OCI-LY3 (cell line): ENCODE measurements at regions not wholly inside any gene's neighbourhood (a gene's known extent, or its start where the extent isn't known, plus 50 kb on each side); places are given as distances from the start of the nearest gene placed in this dataset.

ENCODE experiments used
- H2AFZ ChIP-seq: fragments of 200-600, 300-600 bp; shearing (Covaris generic); 2 replicates; pipeline ENCODE4 v1.6.0; 2014; ENCODE audit warnings: antibody characterized with exemption, low read depth, low read length
- H3K27ac ChIP-seq: fragments of 200-600, 300-600 bp; sonication (generic); 2 replicates; pipeline ENCODE4 v1.5.1; 2014; ENCODE audit warnings: mild to moderate bottlenecking, low read length, moderate library complexity, mixed read lengths
- H3K27me3 ChIP-seq: fragments of 200-600, 300-600 bp; sonication (generic); 2 replicates; pipeline ENCODE4 v1.6.1; 2014; ENCODE audit warnings: low read depth, low read length, mixed read lengths
- H3K36me3 ChIP-seq: fragments of 200-600, 300-600 bp; sonication (generic); replicated peaks from 2 replicates; pipeline ENCODE3; 2014; ENCODE audit warnings: low read depth, low read length, mixed read lengths
- H3K4me1 ChIP-seq: fragments of 300-600, 200-600 bp; sonication (generic); 2 replicates; pipeline ENCODE4 v1.6.1; 2014; ENCODE audit warnings: low read length, mixed read lengths
- H3K4me2 ChIP-seq: fragments of 200-600, 300-600 bp; sonication (generic); 2 replicates; pipeline ENCODE4 v1.6.1; 2014; ENCODE audit warnings: low read length, mixed read lengths
- H3K4me3 ChIP-seq: fragments of 300-600, 200-600 bp; sonication (generic); 2 replicates; pipeline ENCODE4 v1.5.1; 2014; ENCODE audit warnings: antibody characterized with exemption, mild to moderate bottlenecking, low read length, moderate library complexity
- H3K79me2 ChIP-seq: fragments of 300-600, 200-600 bp; shearing (Covaris generic); 2 replicates; pipeline ENCODE4 v1.6.1; 2014; ENCODE audit warnings: mild to moderate bottlenecking, low read length, mixed read lengths
- H3K9ac ChIP-seq: fragments of 300-600, 200-600 bp; shearing (Covaris generic); 2 replicates; pipeline ENCODE4 v1.6.0; 2014; ENCODE audit warnings: mild to moderate bottlenecking, low read length, moderate library complexity
- H3K9me3 ChIP-seq: fragments of 200-600, 300-600 bp; shearing (Covaris generic); 2 replicates; pipeline ENCODE4 v1.6.1; 2014; ENCODE audit warnings: low read length, mixed read lengths; ENCODE audit not compliant: insufficient read depth
- H4K20me1 ChIP-seq: fragments of 200-600, 300-600 bp; sonication (generic); 2 replicates; pipeline ENCODE4 v1.6.1; 2016; ENCODE audit warnings: low read length, mixed read lengths; ENCODE audit not compliant: insufficient read depth
- EZH2phosphoT487 ChIP-seq: fragments of 200-600 bp; shearing (Covaris generic); IDR thresholded peaks from 2 replicates; pipeline ENCODE4 v1.6.1; 2018; ENCODE audit warnings: antibody characterized with exemption, mixed run types, low read depth
- TF ChIP-seq, protein P1 (sequence below): fragments of 200-600, 300-600 bp; sonication (generic); IDR thresholded peaks from 2 replicates; pipeline ENCODE4 v1.5.1; 2014; ENCODE audit warnings: antibody characterized with exemption, low read length, low read depth

DNA sequence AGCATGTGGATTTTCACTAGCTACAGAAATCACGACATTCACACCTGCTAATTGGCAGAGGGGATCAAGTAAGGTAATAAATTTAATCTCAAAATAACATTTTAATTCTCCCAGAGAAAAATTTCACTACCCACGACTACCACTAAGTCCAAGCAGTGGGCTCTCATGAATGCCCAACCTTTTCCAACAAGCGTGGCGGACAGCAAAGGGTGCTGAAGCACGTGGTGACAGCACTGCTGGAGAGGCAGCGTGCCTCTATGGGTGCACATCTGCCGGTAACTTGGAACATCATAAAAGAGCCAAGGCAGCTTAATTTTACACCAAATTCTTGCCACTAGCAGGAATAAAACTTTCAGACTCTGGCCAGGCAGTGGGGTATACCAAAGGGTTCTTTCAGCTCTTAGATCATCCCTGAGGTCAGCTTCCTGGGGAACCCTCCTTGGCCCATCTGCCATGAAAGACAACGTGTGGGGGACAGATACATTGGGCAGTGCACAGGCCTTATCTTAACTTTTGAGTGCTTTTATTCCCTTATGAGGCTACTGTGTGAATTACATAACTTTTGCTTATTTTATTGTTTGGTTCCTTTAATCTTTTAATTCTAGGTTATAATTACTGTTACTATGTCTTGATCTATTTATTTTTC is 206.7 kb upstream of the KCTD7 start:
- Histone ChIP-seq H4K20me1 (no peaks in the 10 kb centered on the region), H3K79me2 (no peaks in the 10 kb centered on the region), H3K4me3 (no peak overlapping the region), H3K27ac (no peak overlapping the region), H3K9ac (no peak overlapping the region), H3K36me3 (no peaks in the 10 kb centered on the region), H3K4me1 (no peaks in the 10 kb centered on the region), H3K9me3 (no peaks in the 10 kb centered on the region), H3K4me2 (no peak overlapping the region), H2AFZ (no peak overlapping the region), H3K27me3 (no peaks in the 10 kb centered on the region)
- TF ChIP-seq EZH2phosphoT487, result no peak
- TF ChIP-seq, protein P1, sequence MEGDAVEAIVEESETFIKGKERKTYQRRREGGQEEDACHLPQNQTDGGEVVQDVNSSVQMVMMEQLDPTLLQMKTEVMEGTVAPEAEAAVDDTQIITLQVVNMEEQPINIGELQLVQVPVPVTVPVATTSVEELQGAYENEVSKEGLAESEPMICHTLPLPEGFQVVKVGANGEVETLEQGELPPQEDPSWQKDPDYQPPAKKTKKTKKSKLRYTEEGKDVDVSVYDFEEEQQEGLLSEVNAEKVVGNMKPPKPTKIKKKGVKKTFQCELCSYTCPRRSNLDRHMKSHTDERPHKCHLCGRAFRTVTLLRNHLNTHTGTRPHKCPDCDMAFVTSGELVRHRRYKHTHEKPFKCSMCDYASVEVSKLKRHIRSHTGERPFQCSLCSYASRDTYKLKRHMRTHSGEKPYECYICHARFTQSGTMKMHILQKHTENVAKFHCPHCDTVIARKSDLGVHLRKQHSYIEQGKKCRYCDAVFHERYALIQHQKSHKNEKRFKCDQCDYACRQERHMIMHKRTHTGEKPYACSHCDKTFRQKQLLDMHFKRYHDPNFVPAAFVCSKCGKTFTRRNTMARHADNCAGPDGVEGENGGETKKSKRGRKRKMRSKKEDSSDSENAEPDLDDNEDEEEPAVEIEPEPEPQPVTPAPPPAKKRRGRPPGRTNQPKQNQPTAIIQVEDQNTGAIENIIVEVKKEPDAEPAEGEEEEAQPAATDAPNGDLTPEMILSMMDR, result no peak

DNA sequence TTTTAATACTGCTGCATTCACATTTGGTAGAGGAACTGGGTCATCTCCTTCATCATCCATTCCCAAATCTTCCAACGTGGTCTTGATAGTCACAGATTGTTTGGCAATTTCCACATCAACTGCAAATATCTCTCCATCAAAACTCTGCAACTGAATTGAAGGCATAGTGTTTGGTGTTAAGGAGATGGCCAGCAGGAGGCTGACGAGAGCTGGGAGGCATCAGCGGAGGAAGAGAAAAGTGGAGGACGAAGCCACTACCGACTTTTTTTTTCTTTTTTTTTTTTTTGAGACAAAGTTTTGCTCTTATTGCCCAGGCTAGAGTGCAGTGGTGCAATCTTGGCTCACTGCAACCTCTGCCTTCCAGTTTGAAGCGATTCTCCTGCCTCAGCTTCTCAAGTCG is 205.0 kb upstream of the KCTD7 start:
- no peaks in the 10 kb centered on the region for H4K20me1 ChIP-seq
- no peaks in the 10 kb centered on the region for H3K4me1 ChIP-seq
- no peak overlapping the region for H3K4me2 ChIP-seq
- H3K4me3 ChIP-seq, result no peak overlapping the region
- no peak overlapping the region for H3K27ac ChIP-seq
- H3K9ac ChIP-seq, result no peak overlapping the region
- no peak overlapping the region for H2AFZ ChIP-seq
- H3K36me3 ChIP-seq, result no peaks in the 10 kb centered on the region
- H3K27me3 ChIP-seq, result no peaks in the 10 kb centered on the region
- no peaks in the 10 kb centered on the region for H3K9me3 ChIP-seq
- no peaks in the 10 kb centered on the region for H3K79me2 ChIP-seq
- TF ChIP-seq EZH2phosphoT487, result no peak
- TF ChIP-seq, protein P1, result no peak

DNA sequence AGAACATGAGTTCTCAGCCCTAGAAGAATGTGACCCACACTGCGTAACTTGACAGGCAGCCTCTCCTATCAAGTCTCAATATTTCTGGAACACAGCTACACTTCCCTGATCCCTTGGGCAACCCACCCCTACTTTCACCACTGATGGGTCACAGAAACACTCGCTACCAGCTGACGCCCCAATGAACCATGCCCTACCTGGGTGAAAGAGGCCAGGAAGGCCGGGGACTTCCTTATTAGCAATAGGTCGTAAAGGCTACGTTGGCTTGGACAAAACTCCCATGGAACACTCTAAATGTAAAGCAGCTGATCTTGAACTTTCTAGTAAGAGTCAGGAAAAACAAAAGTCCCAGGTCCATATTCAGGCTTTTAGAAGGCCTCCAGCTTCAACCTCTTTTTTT is 202.3 kb upstream of the KCTD7 start:
- no peak overlapping the region for H3K27ac ChIP-seq
- H4K20me1 ChIP-seq, result no peaks in the 10 kb centered on the region
- no peaks in the 10 kb centered on the region for H3K4me1 ChIP-seq
- H3K36me3 ChIP-seq, result no peaks in the 10 kb centered on the region
- no peak overlapping the region for H2AFZ ChIP-seq
- H3K4me3 ChIP-seq, result no peak overlapping the region
- H3K4me2 ChIP-seq, result no peak overlapping the region
- H3K9ac ChIP-seq, result no peak overlapping the region
- no peaks in the 10 kb centered on the region for H3K9me3 ChIP-seq
- no peak for TF ChIP-seq EZH2phosphoT487
- TF ChIP-seq, protein P1, result no peak
- H3K79me2 ChIP-seq, result no peaks in the 10 kb centered on the region
- no peaks in the 10 kb centered on the region for H3K27me3 ChIP-seq

DNA sequence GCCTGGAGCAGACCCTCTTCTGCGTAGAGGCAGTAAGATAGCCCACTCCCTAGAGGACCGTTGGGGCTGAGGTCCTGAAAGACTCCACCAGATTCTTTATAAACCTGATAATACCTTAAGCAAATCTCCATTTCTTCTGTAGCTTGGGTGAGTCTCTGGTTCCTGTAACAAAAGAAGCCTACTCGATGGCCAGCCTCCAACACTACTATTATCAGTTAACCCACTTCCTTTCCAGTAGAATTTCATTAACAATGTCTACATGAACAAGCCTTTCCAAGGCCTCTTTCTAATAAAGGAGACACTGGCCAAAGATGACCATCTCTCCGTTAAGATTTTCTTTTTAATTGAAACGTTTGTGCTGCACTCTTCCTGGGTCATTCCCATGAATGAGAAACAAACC is 201.7 kb upstream of the KCTD7 start:
- Histone ChIP-seq H3K9me3 (no peaks in the 10 kb centered on the region), H3K9ac (no peak overlapping the region), H3K4me3 (no peak overlapping the region), H3K27me3 (no peaks in the 10 kb centered on the region), H3K36me3 (no peaks in the 10 kb centered on the region), H2AFZ (no peak overlapping the region), H3K4me1 (no peaks in the 10 kb centered on the region), H4K20me1 (no peaks in the 10 kb centered on the region), H3K79me2 (no peaks in the 10 kb centered on the region), H3K27ac (no peak overlapping the region), H3K4me2 (no peak overlapping the region)
- no peak for TF ChIP-seq EZH2phosphoT487
- TF ChIP-seq, protein P1, result no peak
